CD1c-positive myeloid dendritic cell (primary cell): ENCODE measurements at regions not wholly inside any gene's neighbourhood (a gene's known extent, or its start where the extent isn't known, plus 50 kb on each side); places are given as distances from the start of the nearest gene placed in this dataset.

Source experiments
- DNase-seq: peaks from one replicate; pipeline ENCODE4 v3.0.0-alpha.2; 2016; ENCODE audit errors: extremely low spot score

- no peak for DNase-seq
Measured at GRCh38 chr17:51548125-51548524, 287.8 kb downstream of the UTP18 start.

- no peak for DNase-seq
Measured at GRCh38 chr17:51555153-51555552, 294.8 kb downstream of the UTP18 start.

GRCh38 chr17:51559778-51560177, 299.4 kb downstream of the UTP18 start:
- no peak for DNase-seq

- no peak for DNase-seq
Measured at GRCh38 chr17:51560398-51560797, 300.1 kb downstream of the UTP18 start.

GRCh38 chr17:51563961-51564360, 303.6 kb downstream of the UTP18 start:
- DNase-seq = no peak

GRCh38 chr17:51572115-51572514, 311.8 kb downstream of the UTP18 start:
- no peak for DNase-seq
